B cell (primary cell): ENCODE measurements at regions not wholly inside any gene's neighbourhood (a gene's known extent, or its start where the extent isn't known, plus 50 kb on each side); places are given as distances from the start of the nearest gene placed in this dataset.

Source experiments
- ATAC-seq: fragments of 200-7000 bp; cut with Tn5 transposase; one replicate; pipeline ENCODE4 v1.10.0; 2021; ENCODE audit warnings: low read depth, mild to moderate bottlenecking, moderate number of reproducible peaks, moderate library complexity
- CTCF ChIA-PET: fragments of 350-600 bp; sonication (Branson Sonifier 250); formaldehyde crosslinking; loops from one replicate; lab custom pipeline; 2021; ENCODE audit warnings: antibody characterized with exemption, inconsistent platforms; lab: Charles Lee
- POLR2A ChIA-PET: fragments of 350-600 bp; sonication (Branson Sonifier 250); formaldehyde crosslinking; loops from one replicate; lab custom pipeline; 2021; ENCODE audit warnings: antibody characterized with exemption; lab: Charles Lee
- DNase-seq: peaks from one replicate; pipeline ENCODE4 v3.0.0; 2013
- H2AFZ ChIP-seq: 2 replicates; pipeline ENCODE4 v1.6.1; 2012; ENCODE audit warnings: mild to moderate bottlenecking, low read depth, low read length; ENCODE audit not compliant: insufficient read depth, poor library complexity, severe bottlenecking
- H3K27ac ChIP-seq, 2 donors: 1 replicate in 1 of 2; 2 replicates in 1 of 2; pipeline ENCODE4 v1.5.1; 2012 to 2013; ENCODE audit warnings: low read length in 2 of 2, mild to moderate bottlenecking in 2 of 2, moderate library complexity in 1 of 2
- H3K27me3 ChIP-seq, 4 experiments: fragments of 200-600 bp in 1 of 4; sonication (generic) in 1 of 4; replicated peaks in 1 of 4; 1 replicate in 2 of 4; 2 replicates in 2 of 4; pipeline versions ENCODE4 v1.6.1 to v1.7.0; 2013 to 2016; ENCODE audit warnings: low read length in 3 of 4, mild to moderate bottlenecking in 2 of 4, mixed read lengths in 1 of 4, moderate library complexity in 1 of 4; ENCODE audit not compliant: insufficient read depth in 4 of 4, control insufficient read depth in 3 of 4; ENCODE audit errors: control extremely low read depth in 1 of 4
- H3K36me3 ChIP-seq, 2 experiments: replicated peaks in 1 of 2; 1 replicate in 1 of 2; 2 replicates in 1 of 2; pipeline versions ENCODE4 v1.6.1 to v1.7.1; 2013; ENCODE audit warnings: low read length in 1 of 2; ENCODE audit not compliant: insufficient read depth in 2 of 2, control insufficient read depth in 1 of 2; ENCODE audit errors: control extremely low read depth in 1 of 2, extremely low read depth in 1 of 2
- H3K4me1 ChIP-seq, 2 donors: fragments of 200-600 bp in 1 of 2; sonication (generic) in 1 of 2; 1 replicate in 1 of 2; 2 replicates in 1 of 2; pipeline versions ENCODE4 v1.5.1 to v1.6.1; 2013 to 2017; ENCODE audit warnings: low read length in 2 of 2; ENCODE audit not compliant: control insufficient read depth in 2 of 2, insufficient read depth in 2 of 2
- H3K4me2 ChIP-seq: replicated peaks from 2 replicates; pipeline ENCODE3; 2012; ENCODE audit warnings: mild to moderate bottlenecking, low read depth, low read length; ENCODE audit not compliant: poor library complexity, severe bottlenecking
- H3K4me3 ChIP-seq, 5 experiments: fragments of 200-600 bp in 1 of 5; sonication (generic) in 1 of 5; 1 replicate in 3 of 5; 2 replicates in 2 of 5; pipeline versions ENCODE4 v1.5.1 to v1.7.0; 2011 to 2016; ENCODE audit warnings: low read length in 4 of 5, mild to moderate bottlenecking in 4 of 5, low read depth in 2 of 5, control low read depth in 1 of 5, moderate library complexity in 1 of 5; ENCODE audit not compliant: insufficient read depth in 1 of 5; ENCODE audit errors: control extremely low read depth in 1 of 5, extremely low read depth in 1 of 5
- H3K79me2 ChIP-seq: fragments of 200-600 bp; sonication (generic); one replicate; pipeline ENCODE4 v1.6.0; 2016; ENCODE audit warnings: low read length; ENCODE audit not compliant: control insufficient read depth, insufficient read depth
- H3K9ac ChIP-seq: fragments of 200-600 bp; sonication (generic); 2 replicates; pipeline ENCODE4 v1.6.1; 2017; ENCODE audit warnings: mild to moderate bottlenecking, low read length, moderate library complexity
- H3K9me3 ChIP-seq, 3 donors: one replicate each; pipeline versions ENCODE4 v1.6.1 to v1.7.1; 2013; ENCODE audit warnings: low read length in 2 of 3; ENCODE audit not compliant: control insufficient read depth in 2 of 3, insufficient read depth in 1 of 3; ENCODE audit errors: control extremely low read depth in 1 of 3
- H4K20me1 ChIP-seq: 2 replicates; pipeline ENCODE4 v1.6.0; 2012; ENCODE audit warnings: mild to moderate bottlenecking, low read length; ENCODE audit not compliant: insufficient read depth, control insufficient read depth, poor library complexity, severe bottlenecking
- H3K27ac Mint-ChIP-seq: one replicate; pipeline ENCODE4 v1.8.0; 2021; ENCODE audit warnings: mixed read lengths
- H3K27me3 Mint-ChIP-seq: one replicate; pipeline ENCODE4 v1.8.0; 2021; ENCODE audit warnings: mixed read lengths
- H3K4me1 Mint-ChIP-seq: one replicate; pipeline ENCODE4 v1.8.0; 2021; ENCODE audit warnings: mixed read lengths
- H3K4me3 Mint-ChIP-seq: one replicate; pipeline ENCODE4 v1.8.0; 2021; ENCODE audit warnings: mixed read lengths
- H3K9me3 Mint-ChIP-seq: one replicate; pipeline ENCODE4 v1.8.0; 2022; ENCODE audit warnings: mixed read lengths; ENCODE audit not compliant: insufficient read depth
- EZH2 ChIP-seq: IDR thresholded peaks from 2 replicates; pipeline ENCODE4 v1.6.1; 2012; ENCODE audit warnings: borderline replicate concordance, low read depth, mild to moderate bottlenecking, moderate library complexity, low read length; ENCODE audit not compliant: insufficient read depth, poor library complexity, severe bottlenecking
- WGBS: methylation state at CpG from one replicate; pipeline ENCODE4 v1.1.5; 2013; ENCODE audit warnings: missing lambda C conversion rate; ENCODE audit not compliant: insufficient coverage; 5-methylcytosine and 5-hydroxymethylcytosine counted together
- intact Hi-C: fragments of 100-400 bp; cut with micrococcal nuclease; formaldehyde crosslinking; loops from one replicate; pipeline ENCODE4 v1.10.0; 2022
- TF ChIP-seq, protein P1 (sequence below): fragments of 200-600 bp; IDR thresholded peaks from one replicate; pipeline ENCODE4 v1.8.0; 2022; ENCODE audit warnings: antibody characterized with exemption, mild to moderate bottlenecking

DNA sequence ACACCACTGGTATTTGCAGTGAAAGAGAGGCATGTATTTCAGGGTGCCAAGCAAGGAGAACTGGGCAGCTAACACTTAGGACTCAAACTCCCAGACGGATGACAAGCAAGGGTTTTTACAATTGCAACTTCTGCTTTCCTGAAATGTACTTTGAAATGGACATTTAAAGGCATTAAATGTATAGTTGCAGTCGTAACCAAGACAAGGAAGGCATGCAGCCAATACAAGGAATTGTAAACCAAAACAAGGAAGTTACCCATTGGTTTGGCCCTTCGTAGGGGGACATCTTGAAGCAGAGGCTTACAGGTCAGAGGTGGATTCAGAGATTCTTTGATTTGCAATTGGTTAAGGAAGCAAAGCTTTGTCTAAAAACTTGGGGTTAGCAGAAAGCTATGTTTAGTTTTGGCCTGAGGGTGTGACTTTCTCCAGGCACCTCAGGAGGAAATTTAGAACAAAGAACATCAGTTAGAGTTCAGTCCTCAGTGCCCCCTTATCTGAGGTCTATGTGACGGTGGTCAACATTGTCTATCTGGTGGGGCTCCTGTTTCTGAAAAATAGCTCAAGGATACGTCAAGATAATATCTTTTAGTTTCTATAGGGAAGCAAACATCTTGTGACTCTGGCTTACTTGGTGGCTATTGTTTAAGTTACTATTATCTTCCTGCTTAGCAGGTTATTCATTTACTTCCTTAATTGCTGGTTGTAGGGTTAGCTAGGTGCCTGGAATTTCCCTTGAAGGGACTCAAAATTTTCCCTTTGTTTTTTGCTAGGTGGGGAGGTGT lies 266.0 kb downstream of the CD83 start:
- intact Hi-C loops: loop anchor here (2.0 kb wide), 1 partner anchor 13 kb away; no protein-coding TSS in a partner anchor
- ATAC-seq (no peak), DNase-seq (peak; percentile 38)
- Histone ChIP-seq H3K4me2 (no peak overlapping the region), H3K9me3 (peaks cover 0 to 3% (median 0%) of the 10 kb centered on the region in 3 donors), H4K20me1 (no peaks in the 10 kb centered on the region), H3K79me2 (no peaks in the 10 kb centered on the region), H3K9ac (no peak overlapping the region), H3K36me3 (no peaks in the 10 kb centered on the region), H2AFZ (no peak overlapping the region), H3K27ac (no peak overlapping the region), H3K4me3 (no peak overlapping the region), H3K4me1 (peaks cover 44 to 48% of the 10 kb centered on the region in 2 donors), H3K27me3 (no peaks in the 10 kb centered on the region)
- H3K4me3 Mint-ChIP-seq: no peak overlapping the region
- H3K27ac Mint-ChIP-seq: peak overlapping the region; percentile 13
- peaks cover 58% of the 10 kb centered on the region for H3K4me1 Mint-ChIP-seq
- ChIA-PET POLR2A (interaction anchor here (0.9 kb wide), 1 partner anchor 250 kb away, joined by 4 read pairs; no protein-coding TSS in a partner anchor), CTCF (interaction anchor here (0.6 kb wide), 1 partner anchor 1137 kb away, joined by 4 read pairs; no protein-coding TSS in a partner anchor)
- TF ChIP-seq, protein P1, sequence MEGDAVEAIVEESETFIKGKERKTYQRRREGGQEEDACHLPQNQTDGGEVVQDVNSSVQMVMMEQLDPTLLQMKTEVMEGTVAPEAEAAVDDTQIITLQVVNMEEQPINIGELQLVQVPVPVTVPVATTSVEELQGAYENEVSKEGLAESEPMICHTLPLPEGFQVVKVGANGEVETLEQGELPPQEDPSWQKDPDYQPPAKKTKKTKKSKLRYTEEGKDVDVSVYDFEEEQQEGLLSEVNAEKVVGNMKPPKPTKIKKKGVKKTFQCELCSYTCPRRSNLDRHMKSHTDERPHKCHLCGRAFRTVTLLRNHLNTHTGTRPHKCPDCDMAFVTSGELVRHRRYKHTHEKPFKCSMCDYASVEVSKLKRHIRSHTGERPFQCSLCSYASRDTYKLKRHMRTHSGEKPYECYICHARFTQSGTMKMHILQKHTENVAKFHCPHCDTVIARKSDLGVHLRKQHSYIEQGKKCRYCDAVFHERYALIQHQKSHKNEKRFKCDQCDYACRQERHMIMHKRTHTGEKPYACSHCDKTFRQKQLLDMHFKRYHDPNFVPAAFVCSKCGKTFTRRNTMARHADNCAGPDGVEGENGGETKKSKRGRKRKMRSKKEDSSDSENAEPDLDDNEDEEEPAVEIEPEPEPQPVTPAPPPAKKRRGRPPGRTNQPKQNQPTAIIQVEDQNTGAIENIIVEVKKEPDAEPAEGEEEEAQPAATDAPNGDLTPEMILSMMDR: no peak
- TF ChIP-seq EZH2: no peak
- H3K9me3 Mint-ChIP-seq: no peaks in the 10 kb centered on the region
- no peaks in the 10 kb centered on the region for H3K27me3 Mint-ChIP-seq
- 69% methylated on average over 4 of the region's 5 CpGs for whole genome bisulfite sequencing
